ENCODE measurements at regions not wholly inside any gene's neighbourhood (a gene's known extent, or its start where the extent isn't known, plus 50 kb on each side); places are given as distances from the start of the nearest gene placed in this dataset.

DNA sequence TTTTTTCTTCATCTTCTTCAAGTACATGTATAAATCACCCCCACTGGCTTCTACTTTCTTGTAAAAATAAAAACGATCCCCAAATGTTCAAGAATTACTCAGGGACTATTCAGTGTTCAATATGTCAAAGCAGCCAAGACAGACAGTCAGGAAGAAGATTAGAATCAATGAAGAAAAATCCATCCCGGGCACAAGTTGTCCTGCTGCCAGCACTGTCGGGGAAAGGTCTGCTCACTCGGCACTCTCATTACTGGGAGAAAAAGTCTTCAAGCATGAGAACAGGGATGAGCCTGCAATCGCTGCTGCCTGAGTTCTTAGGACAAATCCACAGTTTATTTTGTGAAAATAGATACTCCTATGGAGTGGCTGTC is 482.8 kb upstream of the KLHL29 start:
- H3K27ac ChIP-seq (ENCODE audit: insufficient read depth, low read length), result no peak overlapping the region
- no peaks in the 10 kb centered on the region for H3K79me2 ChIP-seq (ENCODE audit: control insufficient read depth, insufficient read depth, low read length)
- H3K4me2 ChIP-seq (ENCODE audit: extremely low read depth, insufficient read depth, low read length), result no peak overlapping the region
- no peak for TF ChIP-seq EZH2 (IDR thresholded peaks at IDR 0.05; ENCODE audit: low read length, missing control alignments)
- TF ChIP-seq, protein P1, sequence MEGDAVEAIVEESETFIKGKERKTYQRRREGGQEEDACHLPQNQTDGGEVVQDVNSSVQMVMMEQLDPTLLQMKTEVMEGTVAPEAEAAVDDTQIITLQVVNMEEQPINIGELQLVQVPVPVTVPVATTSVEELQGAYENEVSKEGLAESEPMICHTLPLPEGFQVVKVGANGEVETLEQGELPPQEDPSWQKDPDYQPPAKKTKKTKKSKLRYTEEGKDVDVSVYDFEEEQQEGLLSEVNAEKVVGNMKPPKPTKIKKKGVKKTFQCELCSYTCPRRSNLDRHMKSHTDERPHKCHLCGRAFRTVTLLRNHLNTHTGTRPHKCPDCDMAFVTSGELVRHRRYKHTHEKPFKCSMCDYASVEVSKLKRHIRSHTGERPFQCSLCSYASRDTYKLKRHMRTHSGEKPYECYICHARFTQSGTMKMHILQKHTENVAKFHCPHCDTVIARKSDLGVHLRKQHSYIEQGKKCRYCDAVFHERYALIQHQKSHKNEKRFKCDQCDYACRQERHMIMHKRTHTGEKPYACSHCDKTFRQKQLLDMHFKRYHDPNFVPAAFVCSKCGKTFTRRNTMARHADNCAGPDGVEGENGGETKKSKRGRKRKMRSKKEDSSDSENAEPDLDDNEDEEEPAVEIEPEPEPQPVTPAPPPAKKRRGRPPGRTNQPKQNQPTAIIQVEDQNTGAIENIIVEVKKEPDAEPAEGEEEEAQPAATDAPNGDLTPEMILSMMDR (conservative IDR thresholded peaks at IDR 0.05 in 1 of 2, IDR thresholded peaks at IDR 0.05 in 1 of 2; ENCODE audit: low read depth in 1 of 2, low read length in 2 of 2), result no peak
- no peaks in the 10 kb centered on the region for H3K4me1 ChIP-seq (ENCODE audit: control insufficient read depth, extremely low read depth, insufficient read depth, low read length)
- no peaks in the 10 kb centered on the region for H4K20me1 ChIP-seq (ENCODE audit: control insufficient read depth, extremely low read depth, insufficient read depth, low read length)
- H3K36me3 ChIP-seq (ENCODE audit: control insufficient read depth, insufficient read depth, low read length), result no peaks in the 10 kb centered on the region
- H3K9ac ChIP-seq (ENCODE audit: insufficient read depth, low read length), result no peak overlapping the region
- no peaks in the 10 kb centered on the region for H3K9me3 ChIP-seq (ENCODE audit: control insufficient read depth, insufficient read depth, low read depth, low read length)
- no peak overlapping the region for H2AFZ ChIP-seq (ENCODE audit: low read length)
- no peak for DNase-seq (ENCODE audit: low read depth in 2 of 2)
- H3K4me3 ChIP-seq (replicated peaks in 1 of 4; ENCODE audit: control extremely low read depth in 1 of 4, insufficient read depth in 1 of 4, low read depth in 3 of 4, low read length in 4 of 4), result no peak overlapping the region
- H3K27me3 ChIP-seq (ENCODE audit: control insufficient read depth, insufficient read depth, low read length), result no peaks in the 10 kb centered on the region

- Histone ChIP-seq H3K27me3 (ENCODE audit: control insufficient read depth, insufficient read depth, low read length) (no peaks in the 10 kb centered on the region), H3K36me3 (ENCODE audit: control insufficient read depth, insufficient read depth, low read length) (no peaks in the 10 kb centered on the region), H3K4me1 (ENCODE audit: control insufficient read depth, extremely low read depth, insufficient read depth, low read length) (no peaks in the 10 kb centered on the region), H3K27ac (ENCODE audit: insufficient read depth, low read length) (no peak overlapping the region), H3K4me2 (ENCODE audit: extremely low read depth, insufficient read depth, low read length) (no peak overlapping the region), H3K9me3 (ENCODE audit: control insufficient read depth, insufficient read depth, low read depth, low read length) (no peaks in the 10 kb centered on the region), H3K4me3 (replicated peaks in 1 of 4; ENCODE audit: control extremely low read depth in 1 of 4, insufficient read depth in 1 of 4, low read depth in 3 of 4, low read length in 4 of 4) (no peak overlapping the region), H3K79me2 (ENCODE audit: control insufficient read depth, insufficient read depth, low read length) (no peaks in the 10 kb centered on the region), H3K9ac (ENCODE audit: insufficient read depth, low read length) (no peak overlapping the region), H2AFZ (ENCODE audit: low read length) (no peak overlapping the region), H4K20me1 (ENCODE audit: control insufficient read depth, extremely low read depth, insufficient read depth, low read length) (no peaks in the 10 kb centered on the region)
- TF ChIP-seq, protein P1 (conservative IDR thresholded peaks at IDR 0.05 in 1 of 2, IDR thresholded peaks at IDR 0.05 in 1 of 2; ENCODE audit: low read depth in 1 of 2, low read length in 2 of 2), result no peak
- TF ChIP-seq EZH2 (IDR thresholded peaks at IDR 0.05; ENCODE audit: low read length, missing control alignments), result no peak
- DNase-seq (ENCODE audit: low read depth in 2 of 2), result no peak
Measured at GRCh38 chr2:22902662-22903165, 482.3 kb upstream of the KLHL29 start.

DNA sequence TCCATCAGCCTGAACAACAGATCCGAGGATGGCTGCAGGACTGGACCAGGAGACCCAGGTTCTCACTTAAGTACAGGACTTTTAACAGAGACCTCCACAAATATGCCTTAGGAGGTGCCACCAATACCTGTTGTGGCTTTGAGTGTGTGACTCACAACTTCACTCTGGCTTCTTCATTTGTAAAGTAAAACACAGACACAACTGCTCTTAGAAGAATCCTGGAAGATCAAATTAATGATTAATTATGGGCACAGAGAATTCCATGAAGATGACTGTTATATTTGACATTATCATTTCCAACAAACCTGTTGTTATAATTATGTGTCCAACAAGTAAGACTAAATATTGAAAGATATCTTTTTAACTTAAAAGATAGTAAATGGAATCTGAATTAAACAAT is 481.4 kb upstream of the KLHL29 start:
- no peaks in the 10 kb centered on the region for H3K36me3 ChIP-seq (ENCODE audit: control insufficient read depth, insufficient read depth, low read length)
- H3K27me3 ChIP-seq (ENCODE audit: control insufficient read depth, insufficient read depth, low read length), result no peaks in the 10 kb centered on the region
- H3K79me2 ChIP-seq (ENCODE audit: control insufficient read depth, insufficient read depth, low read length), result no peaks in the 10 kb centered on the region
- H3K4me1 ChIP-seq (ENCODE audit: control insufficient read depth, extremely low read depth, insufficient read depth, low read length), result no peaks in the 10 kb centered on the region
- no peak overlapping the region for H3K27ac ChIP-seq (ENCODE audit: insufficient read depth, low read length)
- no peak overlapping the region for H3K4me3 ChIP-seq (replicated peaks in 1 of 4; ENCODE audit: control extremely low read depth in 1 of 4, insufficient read depth in 1 of 4, low read depth in 3 of 4, low read length in 4 of 4)
- no peaks in the 10 kb centered on the region for H3K9me3 ChIP-seq (ENCODE audit: control insufficient read depth, insufficient read depth, low read depth, low read length)
- no peak overlapping the region for H2AFZ ChIP-seq (ENCODE audit: low read length)
- H3K4me2 ChIP-seq (ENCODE audit: extremely low read depth, insufficient read depth, low read length), result no peak overlapping the region
- no peak overlapping the region for H3K9ac ChIP-seq (ENCODE audit: insufficient read depth, low read length)
- no peak for DNase-seq (ENCODE audit: low read depth in 2 of 2)
- no peak for TF ChIP-seq EZH2 (IDR thresholded peaks at IDR 0.05; ENCODE audit: low read length, missing control alignments)
- TF ChIP-seq, protein P1 (conservative IDR thresholded peaks at IDR 0.05 in 1 of 2, IDR thresholded peaks at IDR 0.05 in 1 of 2; ENCODE audit: low read depth in 1 of 2, low read length in 2 of 2), result no peak
- H4K20me1 ChIP-seq (ENCODE audit: control insufficient read depth, extremely low read depth, insufficient read depth, low read length), result no peaks in the 10 kb centered on the region
